H1 (cell line): ENCODE measurements at regions not wholly inside any gene's neighbourhood (a gene's known extent, or its start where the extent isn't known, plus 50 kb on each side); places are given as distances from the start of the nearest gene placed in this dataset.

ENCODE experiments used
- CTCF ChIA-PET: fragments of 300-600 bp; sonication (Branson Sonifier 250); formaldehyde crosslinking; loops from one replicate; lab custom pipeline; 2021; ENCODE audit not compliant: partially characterized antibody; lab: Charles Lee
- POLR2A ChIA-PET: fragments of 300-600 bp; sonication (Branson Sonifier 250); formaldehyde crosslinking; loops from one replicate; lab custom pipeline; 2021; ENCODE audit warnings: inconsistent platforms; ENCODE audit not compliant: partially characterized antibody; lab: Charles Lee
- DNase-seq, 2 experiments: peaks; one replicate each; pipeline versions ENCODE4 v3.0.0 to v3.0.0-alpha.2; 2010 to 2022; ENCODE audit warnings: low spot score in 2 of 2, low read depth in 1 of 2, mixed read lengths in 1 of 2
- FAIRE-seq: peaks from 2 replicates; lab custom pipeline; 2011; peaks lifted over from hg19 to GRCh38; lab: Jason Lieb, UNC
- H2AFZ ChIP-seq: 2 replicates; pipeline ENCODE4 v1.8.1; 2012; ENCODE audit warnings: low read length, inconsistent platforms
- H2AK5ac ChIP-seq: 2 replicates; pipeline ENCODE4 v1.6.1; 2013; ENCODE audit warnings: low read depth, low read length
- H2BK120ac ChIP-seq: replicated peaks from 2 replicates; pipeline ENCODE3; 2013; ENCODE audit warnings: low read depth, low read length, inconsistent platforms
- H2BK12ac ChIP-seq: 2 replicates; pipeline ENCODE4 v1.6.1; 2013; ENCODE audit warnings: low read depth, low read length
- H2BK15ac ChIP-seq: 2 replicates; pipeline ENCODE4 v1.6.1; 2013; ENCODE audit warnings: low read length
- H2BK20ac ChIP-seq: 2 replicates; pipeline ENCODE4 v1.6.1; 2013; ENCODE audit warnings: low read length
- H2BK5ac ChIP-seq: 2 replicates; pipeline ENCODE4 v1.6.1; 2013; ENCODE audit warnings: low read depth, low read length
- H3K14ac ChIP-seq: 2 replicates; pipeline ENCODE4 v1.6.1; 2013; ENCODE audit warnings: inconsistent platforms; ENCODE audit not compliant: insufficient read length
- H3K18ac ChIP-seq: 2 replicates; pipeline ENCODE4 v1.6.1; 2013; ENCODE audit warnings: low read length; ENCODE audit errors: extremely low read depth
- H3K23ac ChIP-seq: 2 replicates; pipeline ENCODE4 v1.6.1; 2013; ENCODE audit warnings: inconsistent platforms; ENCODE audit not compliant: insufficient read length
- H3K23me2 ChIP-seq: 2 replicates; pipeline ENCODE4 v1.6.1; 2013; ENCODE audit warnings: low read depth, low read length
- H3K27ac ChIP-seq: 2 replicates; pipeline ENCODE4 v1.6.1; 2011; ENCODE audit warnings: low read depth, low read length, inconsistent platforms
- H3K27me3 ChIP-seq, 4 experiments: replicated peaks in 1 of 4; 1 replicate in 1 of 4; 2 replicates in 3 of 4; pipeline versions ENCODE4 v1.6.1 to v1.8.1; 2011 to 2013; ENCODE audit warnings: low read length in 3 of 4, mild to moderate bottlenecking in 3 of 4, inconsistent platforms in 2 of 4, mixed read lengths in 2 of 4, moderate library complexity in 1 of 4; ENCODE audit not compliant: control insufficient read depth in 3 of 4, insufficient read depth in 3 of 4; ENCODE audit errors: extremely low read depth in 1 of 4
- H3K36me3 ChIP-seq, 4 experiments: 2 replicates each; pipeline versions ENCODE4 v1.6.1 to v1.8.1; 2011 to 2013; ENCODE audit warnings: mild to moderate bottlenecking in 4 of 4, low read length in 3 of 4, moderate library complexity in 2 of 4, control low read depth in 1 of 4, inconsistent platforms in 1 of 4; ENCODE audit not compliant: insufficient read depth in 4 of 4, control insufficient read depth in 2 of 4
- H3K4ac ChIP-seq: replicated peaks from 2 replicates; pipeline ENCODE3; 2013; ENCODE audit warnings: low read length, low read depth, mixed read lengths, inconsistent platforms; ENCODE audit not compliant: insufficient read length
- H3K4me1 ChIP-seq, 4 experiments: replicated peaks in 1 of 4; 1 replicate in 1 of 4; 2 replicates in 3 of 4; pipeline versions ENCODE4 v1.6.1 to v1.8.1; 2011 to 2013; ENCODE audit warnings: low read length in 3 of 4, inconsistent platforms in 2 of 4, mixed read lengths in 1 of 4; ENCODE audit not compliant: insufficient read depth in 4 of 4, control insufficient read depth in 3 of 4
- H3K4me2 ChIP-seq, 2 experiments: 2 replicates each; pipeline versions ENCODE4 v1.6.1 to v1.8.1; 2011 to 2013; ENCODE audit warnings: low read depth in 2 of 2, low read length in 2 of 2, control low read depth in 1 of 2, inconsistent platforms in 1 of 2, mild to moderate bottlenecking in 1 of 2; ENCODE audit not compliant: insufficient read depth in 1 of 2
- H3K4me3 ChIP-seq, 4 experiments: fragments of 200-600, 300-600 bp in 1 of 4; sonication (generic), shearing (Covaris generic), sonication (Bioruptor Twin) in 1 of 4; 2 replicates each; pipeline versions ENCODE4 v1.5.1 to v1.8.1; 2011 to 2016; ENCODE audit warnings: low read length in 4 of 4, low read depth in 3 of 4, control low read depth in 2 of 4, inconsistent platforms in 2 of 4, mild to moderate bottlenecking in 2 of 4, mixed read lengths in 1 of 4, moderate library complexity in 1 of 4; ENCODE audit not compliant: insufficient read depth in 2 of 4; ENCODE audit errors: extremely low read depth in 1 of 4
- H3K56ac ChIP-seq: replicated peaks from 2 replicates; pipeline ENCODE3; 2013; ENCODE audit warnings: low read depth, mild to moderate bottlenecking, mixed read lengths, low read length, inconsistent platforms; ENCODE audit not compliant: insufficient read length
- H3K79me1 ChIP-seq: 2 replicates; pipeline ENCODE4 v1.6.1; 2013; ENCODE audit warnings: low read depth, low read length, control low read depth
- H3K79me2 ChIP-seq, 2 experiments: 2 replicates each; pipeline versions ENCODE4 v1.6.1 to v1.8.1; 2012 to 2013; ENCODE audit warnings: low read length in 2 of 2, mild to moderate bottlenecking in 2 of 2, inconsistent platforms in 1 of 2; ENCODE audit not compliant: insufficient read depth in 2 of 2, control insufficient read depth in 1 of 2
- H3K9ac ChIP-seq, 4 experiments: replicated peaks in 1 of 4; 1 replicate in 1 of 4; 2 replicates in 3 of 4; pipeline versions ENCODE4 v1.6.1 to v1.8.1; 2011 to 2013; ENCODE audit warnings: low read depth in 3 of 4, low read length in 3 of 4, control low read depth in 2 of 4, mild to moderate bottlenecking in 2 of 4, moderate library complexity in 2 of 4, inconsistent platforms in 1 of 4; ENCODE audit errors: extremely low read depth in 1 of 4
- H3K9me3 ChIP-seq, 2 experiments: 2 replicates each; pipeline versions ENCODE4 v1.6.1 to v1.8.1; 2012 to 2013; ENCODE audit warnings: mild to moderate bottlenecking in 2 of 2, moderate library complexity in 2 of 2, control low read depth in 1 of 2, inconsistent platforms in 1 of 2, low read depth in 1 of 2, low read length in 1 of 2, mixed read lengths in 1 of 2; ENCODE audit not compliant: insufficient read depth in 2 of 2
- H4K20me1 ChIP-seq, 2 experiments: replicated peaks in 1 of 2; 2 replicates each; pipeline versions ENCODE3 to v1.8.1; 2011 to 2013; ENCODE audit warnings: inconsistent platforms in 2 of 2, low read length in 2 of 2, mild to moderate bottlenecking in 1 of 2; ENCODE audit not compliant: insufficient read depth in 2 of 2, control insufficient read depth in 1 of 2
- H4K5ac ChIP-seq: 2 replicates; pipeline ENCODE4 v1.6.1; 2013; ENCODE audit warnings: low read length, low read depth, mixed read lengths, inconsistent platforms; ENCODE audit not compliant: insufficient read length
- H4K8ac ChIP-seq: 2 replicates; pipeline ENCODE4 v1.8.0; 2013; ENCODE audit warnings: mild to moderate bottlenecking, moderate library complexity, low read length, inconsistent platforms; ENCODE audit not compliant: insufficient read depth; ENCODE audit errors: extremely low read depth
- H4K91ac ChIP-seq: replicated peaks from 2 replicates; pipeline ENCODE3; 2013; ENCODE audit warnings: low read length, mixed read lengths, inconsistent platforms; ENCODE audit not compliant: insufficient read length
- BRCA1 ChIP-seq: IDR thresholded peaks from 2 replicates; pipeline ENCODE4 v1.6.1; 2012; ENCODE audit warnings: low read depth, low read length, improper control_type of control experiment
- CEBPB ChIP-seq: IDR thresholded peaks from 2 replicates; pipeline ENCODE4 v1.6.1; 2012; ENCODE audit warnings: low read depth, low read length
- CHD2 ChIP-seq: IDR thresholded peaks from 2 replicates; pipeline ENCODE4 v1.6.1; 2012; ENCODE audit warnings: low read length, improper control_type of control experiment
- MAFK ChIP-seq: IDR thresholded peaks from 2 replicates; pipeline ENCODE4 v1.6.1; 2012; ENCODE audit warnings: low read depth, mild to moderate bottlenecking, improper control_type of control experiment, low read length
- NANOG ChIP-seq: IDR thresholded peaks from 2 replicates; pipeline ENCODE4 v1.6.1; 2011; ENCODE audit warnings: low read length, low read depth, mild to moderate bottlenecking, inconsistent platforms; ENCODE audit not compliant: insufficient read depth, poor library complexity, severe bottlenecking
- POU5F1 ChIP-seq: IDR thresholded peaks from 2 replicates; pipeline ENCODE4 v1.6.1; 2011; ENCODE audit warnings: low read depth, mild to moderate bottlenecking, low read length, moderate library complexity
- RAD21 ChIP-seq, 2 experiments: IDR thresholded peaks in 1 of 2; conservative IDR thresholded peaks in 1 of 2; 2 replicates each; pipeline ENCODE4 v1.6.1; 2011; ENCODE audit warnings: low read depth in 2 of 2, low read length in 2 of 2, improper control_type of control experiment in 1 of 2, inconsistent platforms in 1 of 2, mild to moderate bottlenecking in 1 of 2, moderate library complexity in 1 of 2
- RXRA ChIP-seq: IDR thresholded peaks from 2 replicates; pipeline ENCODE4 v1.6.1; 2011; ENCODE audit warnings: low read depth, mild to moderate bottlenecking, low read length, moderate library complexity; ENCODE audit not compliant: insufficient read depth
- SIRT6 ChIP-seq: IDR thresholded peaks from one replicate; pipeline ENCODE4 v1.7.1; 2012; ENCODE audit warnings: low read length, inconsistent platforms
- SUZ12 ChIP-seq: fragments of 200-600 bp; sonication (generic); IDR thresholded peaks from 2 replicates; pipeline ENCODE4 v1.6.1; 2012; ENCODE audit warnings: mild to moderate bottlenecking, inconsistent platforms, low read length, moderate library complexity, mixed read lengths
- TCF12 ChIP-seq: IDR thresholded peaks from 2 replicates; pipeline ENCODE4 v1.6.1; 2011; ENCODE audit warnings: low read depth, mild to moderate bottlenecking, low read length
- WGBS, 2 experiments: shearing (Covaris generic) in 1 of 2; methylation state at CpG; one replicate each; pipeline versions ENCODE4 v1.1.6 to v1.1.7; 2013 to 2015; ENCODE audit warnings: low lambda C conversion rate in 2 of 2, mixed read lengths in 2 of 2, inconsistent platforms in 1 of 2, low coverage in 1 of 2, missing lambda C conversion rate in 1 of 2; ENCODE audit not compliant: insufficient replicate concordance in 2 of 2, insufficient coverage in 1 of 2, insufficient read length in 1 of 2; ENCODE audit errors: extremely low coverage in 1 of 2, missing lambda C conversion rate in 1 of 2; 5-methylcytosine and 5-hydroxymethylcytosine counted together
- TF ChIP-seq, protein P1 (sequence below): IDR thresholded peaks from 2 replicates; pipeline ENCODE4 v1.6.1; 2012; ENCODE audit warnings: inconsistent platforms
- TF ChIP-seq, protein P2 (sequence below): IDR thresholded peaks from 2 replicates; pipeline ENCODE4 v1.6.1; 2011; ENCODE audit warnings: low read length, improper control_type of control experiment

DNA sequence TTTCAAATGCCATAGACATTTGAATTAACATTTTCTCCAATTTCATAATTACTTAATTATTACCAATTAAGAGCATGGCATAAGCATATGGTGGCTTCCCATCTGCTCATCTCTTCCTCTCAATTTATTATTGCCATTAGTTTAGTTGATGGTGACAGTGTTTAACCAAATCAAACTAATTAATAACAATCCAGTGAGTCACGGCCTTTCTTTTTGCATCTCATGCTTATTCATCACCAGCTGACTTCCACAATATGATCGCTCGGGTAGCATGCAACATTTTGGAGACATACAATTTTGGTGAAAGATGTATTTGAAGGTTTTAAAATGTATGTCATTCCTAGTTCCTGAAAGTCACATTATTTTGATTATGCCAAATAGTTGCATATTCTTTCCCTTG, 172.8 kb upstream of the TACR3 start:
- no peak overlapping the region for H3K4me3 ChIP-seq
- no peak overlapping the region for H2BK12ac ChIP-seq
- no peak overlapping the region for H2BK120ac ChIP-seq
- no peaks in the 10 kb centered on the region for H3K27me3 ChIP-seq
- H3K79me2 ChIP-seq, result no peaks in the 10 kb centered on the region
- H4K8ac ChIP-seq, result no peak overlapping the region
- H4K91ac ChIP-seq, result no peak overlapping the region
- no peak overlapping the region for H4K5ac ChIP-seq
- POLR2A ChIA-PET, result interaction anchor here (0.7 kb wide), 1 partner anchor 723 kb away, joined by 3 read pairs; no protein-coding TSS in a partner anchor
- FAIRE-seq (no peak), DNase-seq (no peak)
- H2AFZ ChIP-seq, result no peak overlapping the region
- no peak overlapping the region for H3K23ac ChIP-seq
- no peak overlapping the region for H2BK20ac ChIP-seq
- TF ChIP-seq NANOG (no peak), TCF12 (no peak), SIRT6 (no peak), MAFK (no peak), RXRA (no peak), RAD21 (IDR thresholded peaks at IDR 0.05 in 1 of 2, conservative IDR thresholded peaks at IDR 0.05 in 1 of 2; ENCODE audit: low read depth in 2 of 2, low read length in 2 of 2) (no peak), POU5F1 (no peak), BRCA1 (no peak), SUZ12 (no peak), CEBPB (no peak), CHD2 (no peak)
- TF ChIP-seq, protein P1, sequence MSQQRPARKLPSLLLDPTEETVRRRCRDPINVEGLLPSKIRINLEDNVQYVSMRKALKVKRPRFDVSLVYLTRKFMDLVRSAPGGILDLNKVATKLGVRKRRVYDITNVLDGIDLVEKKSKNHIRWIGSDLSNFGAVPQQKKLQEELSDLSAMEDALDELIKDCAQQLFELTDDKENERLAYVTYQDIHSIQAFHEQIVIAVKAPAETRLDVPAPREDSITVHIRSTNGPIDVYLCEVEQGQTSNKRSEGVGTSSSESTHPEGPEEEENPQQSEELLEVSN, result no peak
- TF ChIP-seq, protein P2, sequence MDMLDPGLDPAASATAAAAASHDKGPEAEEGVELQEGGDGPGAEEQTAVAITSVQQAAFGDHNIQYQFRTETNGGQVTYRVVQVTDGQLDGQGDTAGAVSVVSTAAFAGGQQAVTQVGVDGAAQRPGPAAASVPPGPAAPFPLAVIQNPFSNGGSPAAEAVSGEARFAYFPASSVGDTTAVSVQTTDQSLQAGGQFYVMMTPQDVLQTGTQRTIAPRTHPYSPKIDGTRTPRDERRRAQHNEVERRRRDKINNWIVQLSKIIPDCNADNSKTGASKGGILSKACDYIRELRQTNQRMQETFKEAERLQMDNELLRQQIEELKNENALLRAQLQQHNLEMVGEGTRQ, result no peak
- H3K4me1 ChIP-seq, result no peaks in the 10 kb centered on the region
- H3K9ac ChIP-seq, result no peak overlapping the region
- H3K9me3 ChIP-seq, result no peaks in the 10 kb centered on the region
- no peak overlapping the region for H2BK15ac ChIP-seq
- H3K18ac ChIP-seq, result no peak overlapping the region
- no peaks in the 10 kb centered on the region for H4K20me1 ChIP-seq
- no peak overlapping the region for H2AK5ac ChIP-seq
- no peak overlapping the region for H3K4me2 ChIP-seq
- H3K36me3 ChIP-seq, result no peaks in the 10 kb centered on the region
- WGBS, 2 experiments, result 89% methylated on average over 3 of the region's 3 CpGs; no CpG with 5 or more reads in 1 of the 2 experiments
- H2BK5ac ChIP-seq, result no peak overlapping the region
- no peak overlapping the region for H3K4ac ChIP-seq
- CTCF ChIA-PET, result interaction anchor here (1.0 to 1.6 kb wide), 2 partner anchors 22 to 107 kb away, joined by 3 to 4 read pairs; no protein-coding TSS in a partner anchor
- no peak overlapping the region for H3K14ac ChIP-seq
- no peaks in the 10 kb centered on the region for H3K23me2 ChIP-seq
- H3K27ac ChIP-seq, result no peak overlapping the region
- no peaks in the 10 kb centered on the region for H3K79me1 ChIP-seq
- no peak overlapping the region for H3K56ac ChIP-seq
